HL-60 (cell line): ENCODE measurements at regions not wholly inside any gene's neighbourhood (a gene's known extent, or its start where the extent isn't known, plus 50 kb on each side); places are given as distances from the start of the nearest gene placed in this dataset.

Experiments
- DNase-seq, 2 experiments: peaks; one replicate each; pipeline ENCODE4 v3.0.0-alpha.2; 2010 to 2020; ENCODE audit warnings: low read depth in 1 of 2, low spot score in 1 of 2
- H3K27ac ChIP-seq: fragments of 250-450 bp; sonication (Bioruptor Pico); replicated peaks from 2 replicates; pipeline ENCODE4 v1.5.1; 2020; ENCODE audit warnings: mild to moderate bottlenecking, moderate library complexity
- H3K27me3 ChIP-seq: fragments of 250-450 bp; sonication (Bioruptor Pico); 2 replicates; pipeline ENCODE4 v1.5.1; 2021; ENCODE audit warnings: mild to moderate bottlenecking, moderate library complexity; ENCODE audit not compliant: insufficient read depth, poor library complexity, severe bottlenecking
- H3K4me3 ChIP-seq: replicated peaks from 2 replicates; pipeline ENCODE4 v1.5.1; 2011; ENCODE audit warnings: mild to moderate bottlenecking, control low read depth, low read length; ENCODE audit not compliant: insufficient read depth
- CTCF ChIP-seq: IDR thresholded peaks from one replicate; pipeline ENCODE4 v1.5.1; 2011; ENCODE audit warnings: low read length, control low read depth, inconsistent platforms; ENCODE audit not compliant: insufficient read depth
- GABPA ChIP-seq: IDR thresholded peaks from 2 replicates; pipeline ENCODE4 v1.6.1; 2012; ENCODE audit warnings: low read depth
- POLR2AphosphoS5 ChIP-seq: IDR thresholded peaks from 2 replicates; pipeline ENCODE4 v1.6.1; 2012; ENCODE audit warnings: low read depth
- REST ChIP-seq: IDR thresholded peaks from 2 replicates; pipeline ENCODE4 v1.6.1; 2012; ENCODE audit warnings: low read depth; ENCODE audit not compliant: insufficient replicate concordance
- SPI1 ChIP-seq: IDR thresholded peaks from 2 replicates; pipeline ENCODE4 v1.6.1; 2012; ENCODE audit warnings: low read depth, mild to moderate bottlenecking, borderline replicate concordance

GRCh38 chr11:97254790-97255189 is 865.0 kb downstream of the JRKL start:
- no peak for TF ChIP-seq CTCF
- TF ChIP-seq GABPA: no peak
- no peak for TF ChIP-seq POLR2AphosphoS5
- TF ChIP-seq REST: no peak
- no peak for TF ChIP-seq SPI1
- DNase-seq: no peak
- H3K4me3 ChIP-seq: no peak overlapping the region
- no peaks in the 10 kb centered on the region for H3K27me3 ChIP-seq
- no peak overlapping the region for H3K27ac ChIP-seq

- H3K27me3 ChIP-seq: no peaks in the 10 kb centered on the region
- no peak for TF ChIP-seq REST
- TF ChIP-seq SPI1: no peak
- TF ChIP-seq GABPA: no peak
- TF ChIP-seq POLR2AphosphoS5: no peak
- TF ChIP-seq CTCF: no peak
- H3K27ac ChIP-seq: no peak overlapping the region
- H3K4me3 ChIP-seq: no peak overlapping the region
- no peak for DNase-seq
Measured at GRCh38 chr11:97259434-97259833, 869.6 kb downstream of the JRKL start.

- TF ChIP-seq SPI1 (no peak), POLR2AphosphoS5 (no peak), CTCF (no peak), GABPA (no peak), REST (no peak)
Measured at GRCh38 chr11:97259884-97260283, 870.1 kb downstream of the JRKL start.

More at GRCh38 chr11:97259884-97260283, 870.1 kb downstream of the JRKL start:
- DNase-seq: no peak
- Histone ChIP-seq H3K27ac (no peak overlapping the region), H3K4me3 (no peak overlapping the region), H3K27me3 (no peaks in the 10 kb centered on the region)
